Muscle layer of colon (tissue), 2 donors: ENCODE measurements at regions not wholly inside any gene's neighbourhood (a gene's known extent, or its start where the extent isn't known, plus 50 kb on each side); places are given as distances from the start of the nearest gene placed in this dataset.

Experiments
- H3K27ac ChIP-seq: one replicate; pipeline ENCODE4 v1.7.0; 2013; ENCODE audit warnings: low read depth, mild to moderate bottlenecking, low read length, moderate library complexity
- H3K27me3 ChIP-seq, 2 donors: one replicate each; pipeline ENCODE4 v1.7.0; 2013; ENCODE audit warnings: low read length in 2 of 2, mild to moderate bottlenecking in 2 of 2; ENCODE audit not compliant: insufficient read depth in 2 of 2, control insufficient read depth in 1 of 2
- H3K36me3 ChIP-seq: one replicate; pipeline ENCODE4 v1.7.0; 2013; ENCODE audit warnings: mild to moderate bottlenecking, low read length; ENCODE audit not compliant: insufficient read depth
- H3K4me1 ChIP-seq: one replicate; pipeline ENCODE4 v1.7.0; 2013; ENCODE audit warnings: mild to moderate bottlenecking, low read length; ENCODE audit not compliant: insufficient read depth
- H3K4me3 ChIP-seq, 2 donors: one replicate each; pipeline ENCODE4 v1.7.0; 2013; ENCODE audit warnings: low read length in 2 of 2, low read depth in 1 of 2, mild to moderate bottlenecking in 1 of 2, moderate library complexity in 1 of 2
- H3K9ac ChIP-seq: one replicate; pipeline ENCODE4 v1.7.0; 2013; ENCODE audit warnings: low read length
- H3K9me3 ChIP-seq: one replicate; pipeline ENCODE4 v1.7.0; 2013; ENCODE audit warnings: mild to moderate bottlenecking, low read length
- donor health status: abdominal sarcoma.
- donor health status: Adenocarcinoma of cecum.

DNA sequence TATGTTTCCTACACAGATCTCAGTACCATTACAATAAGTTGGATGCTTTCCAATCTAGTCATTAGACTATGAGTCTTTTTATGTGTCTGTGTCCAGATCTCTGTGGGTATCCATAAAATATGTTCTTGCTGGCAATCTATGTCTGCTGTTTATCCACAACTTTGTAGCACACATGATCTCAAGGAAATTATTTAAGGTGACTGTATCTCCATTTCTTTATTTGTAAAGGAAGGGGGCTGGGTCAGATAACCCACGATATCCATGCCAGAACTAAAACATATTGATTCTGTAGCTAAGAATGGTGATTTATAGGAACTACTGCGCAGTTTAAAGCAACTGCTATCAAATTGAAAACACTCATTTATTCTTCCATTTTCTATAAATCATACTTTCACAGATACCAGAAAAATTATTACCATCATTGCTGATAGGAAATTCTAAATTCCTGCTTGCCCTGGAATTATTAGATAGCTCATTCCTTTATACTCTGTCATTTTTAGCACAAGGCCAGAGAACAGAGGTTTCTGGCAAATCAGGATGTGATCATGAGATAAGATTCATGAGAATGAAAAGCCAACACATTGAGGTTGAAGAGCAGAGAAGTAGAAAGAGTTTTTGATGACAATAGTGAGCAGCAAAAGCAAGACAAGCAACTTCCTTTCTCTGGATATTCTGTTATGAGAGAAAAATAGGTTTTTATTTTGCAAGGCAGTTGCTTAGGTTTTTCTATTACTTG, 851.4 kb upstream of the CITED2 start:
- H3K4me1 ChIP-seq = no peaks in the 10 kb centered on the region
- H3K27me3 ChIP-seq = no peaks in the 10 kb centered on the region
- H3K4me3 ChIP-seq = no peak overlapping the region
- no peak overlapping the region for H3K27ac ChIP-seq
- no peaks in the 10 kb centered on the region for H3K9me3 ChIP-seq
- H3K36me3 ChIP-seq = no peaks in the 10 kb centered on the region
- H3K9ac ChIP-seq = no peak overlapping the region

DNA sequence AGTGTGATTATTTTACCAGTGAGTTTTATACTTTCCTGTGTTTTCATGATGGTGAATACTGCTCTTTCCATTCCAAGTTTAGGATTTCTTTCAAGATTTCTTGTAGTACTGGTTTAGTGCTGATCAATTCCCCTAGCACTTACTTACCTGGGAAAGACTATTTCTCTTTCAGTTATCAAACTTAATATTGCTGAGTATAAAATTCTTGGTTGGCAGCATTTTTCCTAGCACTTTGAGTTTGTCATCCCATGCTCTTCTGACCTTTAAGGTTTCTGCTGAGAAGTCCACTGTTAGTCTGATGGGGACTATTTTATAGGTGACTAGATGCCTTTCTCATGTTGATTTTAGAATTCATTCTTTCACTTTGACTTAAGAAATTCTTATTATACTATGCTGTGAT, 842.8 kb upstream of the CITED2 start:
- Histone ChIP-seq H3K36me3 (no peaks in the 10 kb centered on the region), H3K9ac (no peak overlapping the region), H3K4me3 (no peak overlapping the region)

DNA sequence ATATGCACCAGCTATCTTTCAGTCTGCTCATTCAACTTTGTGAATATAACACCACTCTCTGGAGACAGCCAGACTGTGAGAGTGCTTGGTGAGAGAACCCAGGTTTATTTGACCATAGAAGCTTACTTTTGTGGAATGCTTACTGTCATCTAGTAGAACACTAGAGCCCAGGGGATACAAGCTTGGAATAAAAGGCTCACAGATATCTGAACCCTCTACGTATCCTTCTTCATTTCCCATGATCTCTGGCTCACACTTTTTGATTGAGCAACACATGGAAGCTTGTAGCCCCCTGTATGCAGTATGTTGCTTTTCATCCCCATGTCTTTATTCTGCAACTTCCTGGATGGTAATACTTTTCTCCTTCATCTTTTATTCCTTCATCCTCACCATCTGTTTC, 835.3 kb upstream of the CITED2 start:
- H3K4me1 ChIP-seq = no peaks in the 10 kb centered on the region
- H3K4me3 ChIP-seq = no peak overlapping the region
- no peak overlapping the region for H3K9ac ChIP-seq
- H3K36me3 ChIP-seq = no peaks in the 10 kb centered on the region
- H3K27ac ChIP-seq = no peak overlapping the region
- no peaks in the 10 kb centered on the region for H3K27me3 ChIP-seq
- no peaks in the 10 kb centered on the region for H3K9me3 ChIP-seq

More for the DNA sequence above, 842.8 kb upstream of the CITED2 start:
- H3K4me1 ChIP-seq = no peaks in the 10 kb centered on the region
- H3K27ac ChIP-seq = no peak overlapping the region
- no peaks in the 10 kb centered on the region for H3K27me3 ChIP-seq
- peaks cover 8% of the 10 kb centered on the region for H3K9me3 ChIP-seq

DNA sequence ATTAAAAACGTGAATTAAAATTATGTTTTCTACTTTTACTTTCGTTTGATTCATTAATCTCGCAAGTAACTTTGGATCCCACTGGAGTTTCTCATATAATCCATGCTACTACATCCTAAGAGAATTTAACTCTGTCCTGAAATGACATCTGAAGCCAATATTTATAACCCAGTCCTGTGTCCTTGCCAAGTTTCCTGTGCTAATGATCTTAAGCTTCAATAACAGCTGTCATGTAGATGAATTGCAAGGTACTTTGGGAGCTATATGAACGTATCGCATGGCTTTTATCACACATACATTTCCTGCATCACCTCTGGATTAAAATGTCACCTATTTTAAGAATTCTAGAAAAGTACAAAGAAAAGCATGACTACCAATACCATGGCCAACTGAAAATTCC, 833.8 kb upstream of the CITED2 start:
- no peaks in the 10 kb centered on the region for H3K9me3 ChIP-seq
- no peak overlapping the region for H3K9ac ChIP-seq
- no peaks in the 10 kb centered on the region for H3K27me3 ChIP-seq
- no peak overlapping the region for H3K4me3 ChIP-seq
- H3K36me3 ChIP-seq = no peaks in the 10 kb centered on the region
- H3K4me1 ChIP-seq = peaks cover 10% of the 10 kb centered on the region
- no peak overlapping the region for H3K27ac ChIP-seq

DNA sequence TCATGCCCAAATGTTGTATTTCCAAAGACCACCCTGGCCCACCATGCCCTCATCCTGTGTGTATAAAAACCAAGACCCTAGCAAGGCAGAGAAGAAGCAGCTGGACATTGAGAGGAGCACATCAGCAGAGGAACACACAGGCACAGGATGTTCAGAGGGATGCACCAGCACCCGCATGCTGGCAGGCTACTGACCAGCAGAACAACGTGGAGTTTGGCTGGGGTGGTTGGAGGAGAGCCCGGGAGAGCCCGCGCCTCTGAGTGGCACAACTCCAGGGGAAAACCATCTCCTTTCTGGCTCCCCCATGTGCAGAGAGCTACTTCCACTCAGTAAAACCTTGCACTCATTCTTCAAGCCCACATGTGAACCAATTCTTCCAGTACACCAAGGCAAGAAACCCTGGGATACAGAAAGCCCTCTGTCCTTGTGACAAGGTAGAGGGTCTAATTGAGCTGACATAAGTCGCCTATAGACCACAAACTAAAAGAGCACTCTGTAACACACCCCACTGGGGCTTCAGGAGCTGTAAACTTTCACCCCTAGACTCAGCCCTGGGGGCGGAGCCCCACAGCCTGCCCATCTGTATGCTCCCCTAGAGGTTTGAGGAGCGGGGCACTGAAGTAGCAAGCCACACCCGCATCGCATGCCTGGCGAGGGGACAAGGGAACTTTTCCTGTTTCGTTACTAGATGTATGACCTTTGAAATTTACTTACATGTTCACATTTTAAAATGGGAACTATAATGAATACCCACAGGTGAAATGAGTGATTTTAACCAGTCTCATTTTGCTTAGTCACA, 831.5 kb upstream of the CITED2 start:
- no peak overlapping the region for H3K9ac ChIP-seq
- no peaks in the 10 kb centered on the region for H3K9me3 ChIP-seq
- H3K27ac ChIP-seq = no peak overlapping the region
- H3K4me1 ChIP-seq = peaks cover 16% of the 10 kb centered on the region
- no peaks in the 10 kb centered on the region for H3K36me3 ChIP-seq
- no peaks in the 10 kb centered on the region for H3K27me3 ChIP-seq
- no peak overlapping the region for H3K4me3 ChIP-seq

DNA sequence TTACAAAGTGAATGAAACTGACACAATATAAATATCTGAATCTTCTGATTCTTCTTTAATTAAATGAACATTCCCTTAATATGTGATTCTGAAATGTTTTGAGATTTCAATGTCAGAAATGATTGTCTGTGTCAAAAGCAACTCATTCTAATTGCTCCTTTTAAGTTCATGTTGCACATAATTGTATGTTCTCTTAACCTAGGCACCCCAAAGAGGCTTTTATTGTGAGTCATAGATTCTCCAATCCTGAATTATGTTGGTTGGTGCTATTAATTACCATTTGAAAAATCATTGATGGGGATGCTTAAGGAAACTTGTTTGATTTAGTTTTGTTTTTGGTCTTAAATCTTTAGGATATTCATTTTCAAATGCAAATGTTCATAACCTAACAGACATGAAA, 829.7 kb upstream of the CITED2 start:
- Histone ChIP-seq H3K9me3 (no peaks in the 10 kb centered on the region), H3K36me3 (no peaks in the 10 kb centered on the region), H3K27ac (no peak overlapping the region), H3K4me1 (peaks cover 16% of the 10 kb centered on the region), H3K27me3 (no peaks in the 10 kb centered on the region), H3K9ac (no peak overlapping the region), H3K4me3 (no peak overlapping the region)

DNA sequence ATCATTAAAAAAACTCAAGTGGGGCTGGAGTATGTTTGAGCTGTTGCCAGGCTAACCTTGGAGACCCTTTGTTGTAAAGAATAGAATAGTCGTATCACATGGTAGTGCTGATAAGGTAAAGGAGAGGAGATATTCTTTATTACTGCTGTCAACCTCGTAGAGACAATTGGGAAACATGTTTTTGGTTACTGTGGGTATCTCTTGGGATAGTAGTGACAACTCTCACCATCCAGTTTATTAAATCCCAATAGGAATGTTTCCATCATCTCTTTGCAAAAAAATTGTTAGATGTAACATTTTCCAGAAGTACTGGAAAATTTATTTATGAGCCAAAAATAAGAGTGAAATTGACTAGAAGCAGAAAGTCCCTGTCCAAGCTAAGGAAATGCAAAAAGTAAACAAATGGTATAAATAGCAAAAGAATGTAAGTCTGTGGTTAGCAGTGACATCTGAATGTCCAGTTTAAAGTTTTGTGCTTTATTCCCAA, 829.3 kb upstream of the CITED2 start:
- Histone ChIP-seq H3K36me3 (no peaks in the 10 kb centered on the region), H3K4me1 (peaks cover 16% of the 10 kb centered on the region), H3K9me3 (no peaks in the 10 kb centered on the region), H3K4me3 (no peak overlapping the region), H3K9ac (no peak overlapping the region), H3K27ac (no peak overlapping the region), H3K27me3 (no peaks in the 10 kb centered on the region)

DNA sequence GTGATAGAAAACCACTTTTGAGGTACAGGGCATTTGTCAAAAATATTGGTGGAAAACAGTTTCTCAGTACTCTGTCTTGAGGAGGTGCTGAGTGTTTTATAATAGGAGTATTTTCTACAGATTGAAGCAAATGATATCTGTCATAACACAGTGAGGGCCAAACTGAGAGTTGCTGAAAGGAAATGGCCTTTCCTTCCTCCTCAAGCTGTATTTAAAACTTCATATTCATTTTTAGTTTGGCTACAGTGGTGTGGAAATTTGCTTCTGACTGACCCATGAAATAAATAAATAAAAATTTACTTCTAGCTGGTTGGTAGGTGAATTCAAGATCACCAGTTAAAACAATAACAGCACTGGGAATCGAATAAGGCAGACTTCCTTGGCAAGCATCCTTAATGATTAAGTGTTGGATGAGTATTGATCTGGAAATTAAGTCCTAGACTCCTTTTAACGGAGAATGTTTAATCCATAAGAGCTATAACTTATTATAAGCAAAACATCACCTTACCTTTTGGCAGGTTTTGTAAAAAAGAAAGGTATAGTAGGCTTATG, 828.6 kb upstream of the CITED2 start:
- Histone ChIP-seq H3K27ac (no peak overlapping the region), H3K9ac (no peak overlapping the region)

DNA sequence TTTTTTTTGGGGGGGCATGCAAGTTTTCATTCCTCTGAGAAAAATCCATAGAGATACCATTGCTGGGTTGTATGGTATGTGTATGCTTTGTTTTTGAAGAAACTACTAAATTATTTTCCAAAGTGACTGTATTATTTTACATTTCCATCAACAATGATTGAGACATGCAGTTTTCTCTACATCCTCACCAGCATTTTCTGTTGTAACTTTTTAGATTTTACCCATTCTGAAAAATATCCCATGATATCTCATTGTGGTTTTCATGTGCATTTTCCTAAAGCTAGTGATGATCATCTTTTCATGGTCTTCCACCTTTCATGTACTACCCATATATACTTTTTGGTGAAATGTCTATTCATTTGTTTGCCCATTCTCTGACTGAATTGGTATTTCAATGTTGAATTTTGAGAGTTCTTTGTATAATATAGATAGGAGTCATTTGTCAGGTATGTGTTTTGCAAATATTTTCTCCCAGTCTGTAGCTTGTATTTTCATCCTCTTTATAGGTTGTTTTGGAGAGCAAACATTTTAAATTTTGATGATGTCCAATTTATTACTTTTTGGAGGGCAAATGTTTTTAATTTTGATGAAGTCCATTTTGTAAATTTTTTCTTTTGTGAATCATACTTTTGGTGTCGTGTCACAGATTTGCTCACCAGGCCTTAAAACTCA, 827.5 kb upstream of the CITED2 start:
- Histone ChIP-seq H3K9ac (no peak overlapping the region), H3K27ac (no peak overlapping the region), H3K9me3 (no peaks in the 10 kb centered on the region), H3K4me3 (no peak overlapping the region), H3K36me3 (no peaks in the 10 kb centered on the region), H3K4me1 (peaks cover 16% of the 10 kb centered on the region), H3K27me3 (no peaks in the 10 kb centered on the region)

More for the DNA sequence above, 828.6 kb upstream of the CITED2 start:
- peaks cover 16% of the 10 kb centered on the region for H3K4me1 ChIP-seq
- H3K9me3 ChIP-seq = no peaks in the 10 kb centered on the region
- no peak overlapping the region for H3K4me3 ChIP-seq
- no peaks in the 10 kb centered on the region for H3K36me3 ChIP-seq
- H3K27me3 ChIP-seq = no peaks in the 10 kb centered on the region

DNA sequence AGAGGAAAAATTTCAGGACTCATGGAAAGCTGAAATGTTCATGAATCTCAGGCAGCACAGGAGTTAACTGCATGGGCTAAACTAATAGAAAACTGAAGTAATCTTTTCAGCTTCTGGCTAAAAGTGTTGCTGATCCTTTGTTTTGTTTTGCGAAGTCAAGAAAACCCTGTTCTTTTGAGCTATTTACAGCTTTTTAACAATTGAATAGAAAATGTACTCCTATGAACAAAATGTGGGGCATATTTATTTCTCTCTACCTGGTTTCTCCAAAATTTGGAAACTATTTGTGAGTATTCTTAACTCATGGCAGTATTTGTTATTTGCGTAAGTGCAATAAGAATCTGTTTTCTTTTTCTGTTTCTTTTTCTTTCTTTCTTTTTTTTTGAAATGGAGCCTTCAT, 818.8 kb upstream of the CITED2 start:
- Histone ChIP-seq H3K4me1 (no peaks in the 10 kb centered on the region), H3K36me3 (no peaks in the 10 kb centered on the region), H3K4me3 (no peak overlapping the region), H3K27me3 (no peaks in the 10 kb centered on the region), H3K9me3 (no peaks in the 10 kb centered on the region), H3K27ac (no peak overlapping the region), H3K9ac (no peak overlapping the region)

DNA sequence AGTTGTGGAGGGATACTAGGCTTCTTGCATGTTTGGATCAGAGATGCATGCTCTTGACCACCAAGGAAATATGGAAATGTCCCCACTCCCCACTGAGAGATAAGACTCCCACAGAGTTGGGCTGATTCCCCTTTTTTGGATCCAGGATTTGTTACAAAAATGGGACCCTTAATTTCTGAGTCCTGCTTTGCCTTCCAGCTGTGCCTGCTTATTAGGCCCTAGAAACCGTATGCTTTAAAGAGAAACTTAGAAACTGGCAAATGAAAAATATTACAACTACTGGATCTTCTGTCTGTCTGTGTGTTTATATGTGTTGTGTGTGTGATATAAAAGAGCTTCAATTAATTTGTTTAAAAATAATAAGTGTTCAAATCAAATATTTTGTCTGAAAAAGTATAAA, 817.6 kb upstream of the CITED2 start:
- H3K9ac ChIP-seq = no peak overlapping the region
- H3K36me3 ChIP-seq = no peaks in the 10 kb centered on the region
- no peaks in the 10 kb centered on the region for H3K27me3 ChIP-seq
- H3K4me1 ChIP-seq = no peaks in the 10 kb centered on the region
- no peak overlapping the region for H3K27ac ChIP-seq
- H3K9me3 ChIP-seq = no peaks in the 10 kb centered on the region
- H3K4me3 ChIP-seq = no peak overlapping the region
